Adipocyte (in vitro differentiated cells): ENCODE measurements at regions not wholly inside any gene's neighbourhood (a gene's known extent, or its start where the extent isn't known, plus 50 kb on each side); places are given as distances from the start of the nearest gene placed in this dataset.
A peak's percentile ranks its signal among the peaks of the same experiment; 100 is the strongest.

Source experiments
- DNase-seq: peaks from one replicate; pipeline ENCODE4 v3.0.0-alpha.2; 2015; ENCODE audit warnings: low read depth
- H3K27me3 ChIP-seq: replicated peaks from 2 replicates; pipeline ENCODE4 v1.7.0; 2013; ENCODE audit warnings: mild to moderate bottlenecking, low read length, moderate library complexity; ENCODE audit not compliant: control insufficient read depth, insufficient read depth
- H3K36me3 ChIP-seq: 2 replicates; pipeline ENCODE4 v1.7.0; 2013; ENCODE audit warnings: low read length, mild to moderate bottlenecking, moderate library complexity; ENCODE audit not compliant: control insufficient read depth, insufficient read depth, severe bottlenecking
- H3K4me1 ChIP-seq: 2 replicates; pipeline ENCODE4 v1.7.0; 2013; ENCODE audit warnings: mild to moderate bottlenecking, low read length, moderate library complexity; ENCODE audit not compliant: control insufficient read depth, insufficient read depth
- H3K4me3 ChIP-seq: 2 replicates; pipeline ENCODE4 v1.7.0; 2013; ENCODE audit warnings: mild to moderate bottlenecking, low read length, moderate library complexity
- H3K9ac ChIP-seq: 2 replicates; pipeline ENCODE4 v1.7.0; 2013; ENCODE audit warnings: mild to moderate bottlenecking, low read length, moderate library complexity
- H3K9me3 ChIP-seq: 2 replicates; pipeline ENCODE4 v1.7.0; 2013; ENCODE audit warnings: mild to moderate bottlenecking, low read length, moderate library complexity; ENCODE audit not compliant: control insufficient read depth

DNA sequence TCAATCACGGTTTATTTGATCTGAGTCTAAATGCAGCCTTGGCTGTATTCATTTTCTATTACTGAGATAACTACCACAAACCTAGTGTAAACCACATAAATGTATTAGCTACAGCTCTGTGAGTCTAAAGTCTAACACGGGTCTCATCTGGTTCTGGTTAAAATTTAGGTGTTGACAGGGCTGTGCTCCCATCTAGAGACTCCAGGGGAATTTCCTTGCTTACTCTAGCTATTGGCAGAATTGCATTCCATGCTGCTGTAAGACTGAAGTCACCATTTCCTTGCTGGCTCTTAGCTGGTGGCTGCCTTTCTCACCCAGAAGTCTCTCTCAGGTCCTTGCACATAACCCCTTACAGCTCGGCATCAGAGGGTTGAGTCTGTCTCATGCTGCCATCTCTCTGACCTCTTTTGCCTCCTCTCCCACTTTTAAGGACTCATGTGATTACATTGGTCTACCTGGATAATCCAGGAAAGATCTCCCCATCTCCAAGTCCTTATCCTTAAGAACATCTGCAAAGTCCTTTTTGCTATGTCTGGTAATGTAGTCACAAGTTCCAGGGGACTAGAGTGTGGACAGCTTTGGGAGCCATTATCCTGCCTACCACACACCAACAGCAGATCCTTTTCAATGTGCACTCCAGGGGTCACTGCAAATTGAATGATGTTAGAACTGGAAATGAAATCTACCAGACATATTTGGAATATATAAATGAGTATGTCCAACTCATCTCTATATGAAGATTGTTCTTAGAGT, 207.0 kb upstream of the AGAP1 start:
- Histone ChIP-seq H3K9ac (no peak overlapping the region), H3K4me3 (no peak overlapping the region), H3K4me1 (no peaks in the 10 kb centered on the region), H3K9me3 (no peaks in the 10 kb centered on the region), H3K36me3 (no peaks in the 10 kb centered on the region), H3K27me3 (no peaks in the 10 kb centered on the region)
- peak; percentile 35 for DNase-seq

DNA sequence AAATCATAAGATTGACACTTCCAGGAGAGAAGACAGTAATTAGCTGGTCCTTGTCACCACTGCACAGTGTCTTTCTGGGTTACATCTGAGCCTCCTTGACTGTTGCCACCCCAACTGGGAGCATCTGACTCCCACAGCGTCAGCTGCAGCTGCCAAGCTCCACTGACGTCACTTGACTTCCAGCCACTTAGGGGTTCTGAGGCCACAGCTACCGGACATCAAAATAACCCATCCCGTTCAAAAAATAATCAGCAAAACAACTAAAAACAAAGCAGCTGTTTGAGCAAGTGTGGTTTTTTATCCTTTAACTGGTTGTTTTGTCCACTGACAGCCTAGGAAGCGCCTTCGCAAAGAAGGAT, 206.5 kb upstream of the AGAP1 start:
- H3K4me3 ChIP-seq: no peak overlapping the region
- no peaks in the 10 kb centered on the region for H3K4me1 ChIP-seq
- no peaks in the 10 kb centered on the region for H3K9me3 ChIP-seq
- H3K27me3 ChIP-seq: peaks cover 1% of the 10 kb centered on the region
- no peak for DNase-seq
- H3K36me3 ChIP-seq: no peaks in the 10 kb centered on the region
- H3K9ac ChIP-seq: no peak overlapping the region

DNA sequence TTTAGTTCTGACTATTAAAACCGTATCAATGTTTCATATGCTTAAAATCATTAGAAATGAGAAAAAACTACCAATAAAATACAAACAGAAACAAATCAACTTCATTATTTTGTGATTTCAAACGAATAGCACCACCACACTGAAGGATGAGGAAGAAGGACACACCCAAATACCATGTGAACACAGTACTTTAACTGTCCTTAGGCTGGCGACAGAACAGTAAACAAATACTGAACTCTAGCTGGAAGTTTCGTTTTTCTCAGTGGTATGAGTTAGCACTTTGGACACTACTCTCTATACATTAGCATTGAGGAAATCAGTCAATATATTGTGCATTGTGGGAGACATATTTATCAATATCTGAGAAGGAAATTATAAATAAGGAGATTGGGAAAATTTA, 202.4 kb upstream of the AGAP1 start:
- Histone ChIP-seq H3K9me3 (no peaks in the 10 kb centered on the region), H3K36me3 (no peaks in the 10 kb centered on the region), H3K4me3 (no peak overlapping the region), H3K27me3 (peaks cover 10% of the 10 kb centered on the region), H3K9ac (no peak overlapping the region), H3K4me1 (no peaks in the 10 kb centered on the region)
- no peak for DNase-seq

DNA sequence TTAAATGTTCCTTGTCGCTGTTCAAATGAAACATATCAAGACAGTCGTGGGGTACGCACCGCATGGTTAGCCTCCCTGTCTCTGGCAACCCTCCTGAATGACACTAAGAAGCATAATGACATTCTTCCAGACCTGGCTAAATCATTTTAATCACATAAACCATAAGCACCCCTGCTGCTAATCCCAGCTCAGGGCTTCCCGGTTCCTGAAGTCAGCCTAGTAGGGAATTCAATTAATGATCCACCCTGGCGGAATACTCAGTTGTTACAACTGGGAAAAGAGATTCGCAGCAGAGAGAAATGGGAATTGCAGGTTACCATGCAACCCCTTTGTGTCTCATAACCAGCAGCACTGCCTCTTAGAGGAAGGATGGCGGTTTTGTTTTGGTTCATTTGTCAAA, 200.8 kb upstream of the AGAP1 start:
- no peak overlapping the region for H3K4me3 ChIP-seq
- no peak for DNase-seq

DNA sequence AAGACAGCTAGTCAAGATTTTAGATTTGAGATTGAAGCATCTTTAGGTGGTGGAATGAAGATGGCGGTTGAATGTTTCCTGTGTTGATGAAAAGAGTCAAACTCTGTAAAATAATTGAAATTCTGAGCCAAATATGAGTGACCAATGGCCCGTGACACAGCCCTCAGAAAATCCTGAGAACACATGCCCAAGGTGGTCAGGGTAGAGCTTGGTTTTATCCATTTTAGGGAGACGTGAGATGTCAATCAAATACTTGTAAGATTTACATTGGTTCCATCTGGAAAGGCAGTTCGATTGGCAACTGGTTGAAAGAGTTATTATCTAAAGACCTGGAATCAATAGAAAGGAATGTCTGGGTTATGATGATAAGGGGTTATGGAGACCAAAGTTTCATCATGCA, 198.0 kb upstream of the AGAP1 start:
- Histone ChIP-seq H3K27me3 (peaks cover 13% of the 10 kb centered on the region), H3K36me3 (no peaks in the 10 kb centered on the region), H3K9ac (no peak overlapping the region), H3K9me3 (peaks cover 6% of the 10 kb centered on the region), H3K4me3 (no peak overlapping the region), H3K4me1 (peaks cover 7% of the 10 kb centered on the region)
- DNase-seq: no peak

More for the DNA sequence above, 200.8 kb upstream of the AGAP1 start:
- peaks cover 6% of the 10 kb centered on the region for H3K9me3 ChIP-seq
- H3K27me3 ChIP-seq: peaks cover 10% of the 10 kb centered on the region
- H3K36me3 ChIP-seq: no peaks in the 10 kb centered on the region
- no peak overlapping the region for H3K9ac ChIP-seq
- no peaks in the 10 kb centered on the region for H3K4me1 ChIP-seq

DNA sequence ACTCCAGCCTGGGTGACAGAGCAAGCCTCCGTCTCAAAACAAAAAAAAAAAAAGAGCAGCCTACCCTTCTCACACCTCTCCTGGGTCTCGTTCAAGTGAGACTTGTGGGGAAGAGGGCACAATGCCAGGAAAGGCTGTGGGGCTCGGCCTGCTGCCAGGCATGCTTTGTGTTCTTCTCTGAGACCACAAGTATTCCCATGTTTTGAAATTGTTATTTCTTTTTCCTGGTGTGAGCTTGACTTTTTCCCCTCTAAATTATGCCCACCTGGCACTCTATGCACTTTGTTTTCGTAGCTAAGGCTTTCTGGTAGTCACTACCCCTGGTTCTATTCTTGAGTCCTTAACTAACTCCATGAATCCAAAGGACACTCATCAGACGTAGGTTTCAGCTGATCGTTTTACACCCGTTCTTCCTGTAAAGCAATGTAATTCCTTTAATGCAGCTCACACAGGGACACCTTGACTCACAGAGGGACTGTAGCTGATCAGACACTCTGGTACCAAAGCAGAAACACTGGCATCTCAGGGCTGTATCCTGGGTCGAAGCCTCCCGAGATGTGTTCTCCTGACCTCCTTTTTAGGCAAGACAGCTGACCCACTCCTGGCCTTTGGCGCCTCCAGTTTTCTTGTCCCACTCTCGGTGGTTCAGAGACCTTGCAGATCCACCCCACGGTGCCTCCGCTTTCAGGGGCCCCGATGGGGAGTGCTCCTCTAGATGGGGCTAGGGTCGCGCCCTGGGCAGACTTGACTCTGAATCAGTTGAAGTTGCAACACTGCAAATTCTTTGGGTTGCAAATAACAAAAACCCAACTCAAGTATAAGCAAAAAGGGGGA, 193.3 kb upstream of the AGAP1 start:
- peaks cover 6% of the 10 kb centered on the region for H3K9me3 ChIP-seq
- DNase-seq: peak; percentile 83
- no peak overlapping the region for H3K9ac ChIP-seq
- H3K27me3 ChIP-seq: peaks cover 13% of the 10 kb centered on the region
- H3K36me3 ChIP-seq: no peaks in the 10 kb centered on the region
- peaks cover 12% of the 10 kb centered on the region for H3K4me1 ChIP-seq
- peak overlapping the region; percentile 33 for H3K4me3 ChIP-seq

DNA sequence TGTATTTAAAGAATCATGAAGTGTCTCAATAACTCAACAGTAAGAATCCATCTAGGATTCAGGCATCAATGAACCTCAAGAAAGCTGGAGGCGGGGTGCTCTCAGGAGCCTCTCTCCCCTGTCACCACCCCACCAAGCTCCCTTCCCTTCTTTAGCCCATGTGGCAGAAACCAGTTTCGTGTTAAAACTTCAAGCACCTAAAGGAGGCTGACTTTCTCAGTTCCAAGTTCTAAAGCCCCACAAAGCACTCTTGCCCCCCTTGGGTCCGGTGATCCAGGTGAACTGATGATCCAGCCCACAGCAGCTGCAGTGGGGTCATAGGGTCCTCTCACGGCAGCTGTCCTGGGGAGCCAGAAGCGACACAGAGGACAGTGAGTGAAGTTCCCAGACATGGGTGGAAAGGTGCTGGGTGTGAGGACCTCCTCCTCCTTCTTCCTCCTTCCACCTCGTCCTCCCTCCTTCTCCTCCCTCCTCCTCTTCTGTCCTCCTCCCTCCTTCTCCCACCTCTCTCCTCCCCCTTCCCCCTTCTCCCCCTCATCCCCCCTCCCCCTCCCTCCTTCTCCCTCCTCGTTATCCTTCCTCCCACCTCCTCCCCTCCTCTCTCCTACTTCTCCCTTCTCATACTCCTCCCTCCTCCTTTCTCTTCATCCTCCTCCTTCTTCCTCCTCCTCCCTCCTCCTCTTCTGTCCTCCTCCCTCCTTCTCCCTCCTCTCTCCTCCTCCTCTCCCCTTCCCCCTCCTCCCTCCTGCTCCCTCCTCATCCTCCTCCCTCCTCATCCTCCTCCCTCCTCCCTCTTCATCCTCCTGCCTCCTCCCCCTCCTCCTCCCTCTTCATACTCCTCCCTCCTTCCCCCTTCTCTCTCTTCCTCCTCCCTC, 192.4 kb upstream of the AGAP1 start:
- no peak for DNase-seq
- Histone ChIP-seq H3K4me1 (peaks cover 12% of the 10 kb centered on the region), H3K27me3 (peaks cover 14% of the 10 kb centered on the region), H3K36me3 (no peaks in the 10 kb centered on the region), H3K4me3 (peak overlapping the region; percentile 33), H3K9ac (no peak overlapping the region), H3K9me3 (peaks cover 11% of the 10 kb centered on the region)

DNA sequence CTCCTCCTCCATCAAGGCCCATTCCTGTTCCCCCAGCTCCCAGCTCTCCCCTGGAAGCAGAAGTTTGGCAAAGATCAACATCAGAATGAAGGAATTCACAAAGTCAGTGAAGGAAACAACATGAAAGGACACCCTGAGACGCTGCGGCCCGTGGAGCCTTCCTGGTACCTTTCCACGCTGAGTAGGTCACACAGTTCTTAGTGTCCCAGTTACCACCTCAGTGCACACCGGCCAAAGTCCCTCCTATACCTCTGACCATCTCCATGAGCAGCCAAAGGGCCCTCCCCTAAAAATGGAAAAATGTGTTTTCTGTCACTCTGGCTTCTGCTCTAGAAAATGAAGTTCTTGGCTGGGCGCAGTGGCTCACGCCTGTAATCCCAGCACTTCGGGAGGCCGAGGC, 191.6 kb upstream of the AGAP1 start:
- no peak overlapping the region for H3K9ac ChIP-seq
- peaks cover 9% of the 10 kb centered on the region for H3K9me3 ChIP-seq
- H3K4me3 ChIP-seq: no peak overlapping the region
- peaks cover 12% of the 10 kb centered on the region for H3K4me1 ChIP-seq
- no peak for DNase-seq
- peaks cover 14% of the 10 kb centered on the region for H3K27me3 ChIP-seq
- no peaks in the 10 kb centered on the region for H3K36me3 ChIP-seq

DNA sequence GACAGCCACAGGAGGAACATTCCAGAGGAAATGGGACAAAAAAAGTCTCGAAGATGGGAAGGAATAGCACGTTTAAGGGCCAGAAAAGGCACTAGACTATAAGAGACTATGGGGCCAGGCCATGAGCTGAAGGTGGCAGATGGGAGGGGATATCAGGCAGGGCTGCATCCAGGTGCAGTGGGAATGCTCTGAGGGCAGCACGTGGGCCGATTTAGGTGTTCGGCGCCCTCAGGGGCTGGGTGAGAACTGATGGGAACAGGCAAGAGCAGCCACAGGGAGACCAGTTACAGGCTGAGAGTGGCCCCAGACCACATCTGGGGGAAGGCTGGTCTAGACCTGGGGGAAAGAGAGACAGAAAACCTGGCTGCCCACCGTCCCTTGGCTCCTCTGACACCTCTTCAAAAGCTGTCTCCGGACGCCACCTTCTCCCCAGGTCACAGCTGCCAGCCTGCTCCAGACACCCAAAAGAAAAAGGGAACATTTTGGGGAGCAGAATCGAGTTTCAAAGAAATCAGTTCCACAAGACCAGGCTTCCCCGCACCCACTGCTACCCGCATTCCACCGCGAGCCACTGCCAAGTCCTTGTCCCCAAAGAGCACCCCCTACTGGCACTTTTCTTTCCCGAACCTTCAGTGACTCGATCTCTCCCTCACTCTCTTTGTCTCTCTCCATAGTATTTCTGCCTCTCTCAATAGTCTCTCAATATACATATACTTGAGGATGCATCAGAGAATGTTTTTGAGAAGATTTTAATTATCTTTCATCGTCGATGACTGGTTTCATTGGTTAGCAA, 190.1 kb upstream of the AGAP1 start:
- H3K9me3 ChIP-seq: peaks cover 5% of the 10 kb centered on the region
- no peak for DNase-seq
- peaks cover 11% of the 10 kb centered on the region for H3K27me3 ChIP-seq
- no peak overlapping the region for H3K9ac ChIP-seq
- no peak overlapping the region for H3K4me3 ChIP-seq
- H3K4me1 ChIP-seq: peaks cover 12% of the 10 kb centered on the region
- H3K36me3 ChIP-seq: no peaks in the 10 kb centered on the region

DNA sequence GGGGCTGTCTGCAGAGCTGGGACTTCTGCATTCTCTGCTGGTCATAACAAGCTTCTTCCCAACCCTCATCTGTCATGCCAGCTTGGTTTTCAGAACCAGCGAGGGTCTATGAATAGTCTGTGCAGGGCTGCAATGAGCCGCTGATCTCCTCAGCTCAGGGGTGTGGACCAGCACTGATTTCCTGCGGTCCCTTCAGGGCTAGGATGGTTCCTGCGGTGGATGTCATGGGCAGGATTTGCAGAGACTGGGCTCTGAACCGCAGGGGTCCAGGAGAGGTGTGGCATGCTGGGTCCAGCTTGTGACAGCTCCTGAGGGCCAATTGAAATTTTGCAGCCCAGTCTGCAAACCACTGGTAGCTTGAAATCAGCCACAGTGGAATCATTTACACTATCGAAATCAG, 188.2 kb upstream of the AGAP1 start:
- Histone ChIP-seq H3K9ac (no peak overlapping the region), H3K9me3 (peaks cover 5% of the 10 kb centered on the region), H3K4me3 (no peak overlapping the region), H3K4me1 (peaks cover 7% of the 10 kb centered on the region), H3K27me3 (peaks cover 11% of the 10 kb centered on the region), H3K36me3 (no peaks in the 10 kb centered on the region)
- DNase-seq: no peak
